CD4-positive, alpha-beta T cell (primary cell): ENCODE measurements at regions not wholly inside any gene's neighbourhood (a gene's known extent, or its start where the extent isn't known, plus 50 kb on each side); places are given as distances from the start of the nearest gene placed in this dataset.

Source experiments
- ATAC-seq: fragments of 200-7000 bp; cut with Tn5 transposase; one replicate; pipeline ENCODE4 v1.10.0; 2022; ENCODE audit warnings: mild to moderate bottlenecking; ENCODE audit not compliant: poor library complexity
- CTCF ChIA-PET: fragments of 350-600 bp; sonication (Branson Sonifier 250); formaldehyde crosslinking; loops from one replicate; lab custom pipeline; 2021; ENCODE audit warnings: antibody characterized with exemption, inconsistent platforms; lab: Charles Lee
- POLR2A ChIA-PET: fragments of 350-600 bp; sonication (Branson Sonifier 250); formaldehyde crosslinking; loops from one replicate; lab custom pipeline; 2021; ENCODE audit warnings: antibody characterized with exemption, inconsistent platforms; lab: Charles Lee
- DNase-seq, 14 experiments: peaks; one replicate each; pipeline ENCODE4 v3.0.0-alpha.2; 2013 to 2020; ENCODE audit warnings: mixed read lengths in 2 of 14
- H3K27ac ChIP-seq, 2 donors: one replicate each; pipeline versions ENCODE4 v1.5.1 to v1.7.0; 2013; ENCODE audit warnings: low read length in 2 of 2, low read depth in 1 of 2, mild to moderate bottlenecking in 1 of 2
- H3K27me3 ChIP-seq, 2 experiments: 1 replicate in 1 of 2; 2 replicates in 1 of 2; pipeline versions ENCODE4 v1.6.1 to v1.7.0; 2013; ENCODE audit warnings: low read length in 2 of 2, control low read depth in 1 of 2, mild to moderate bottlenecking in 1 of 2, moderate library complexity in 1 of 2; ENCODE audit not compliant: insufficient read depth in 2 of 2, control insufficient read depth in 1 of 2
- H3K36me3 ChIP-seq: one replicate; pipeline ENCODE4 v1.6.1; 2013; ENCODE audit warnings: low read length, control low read depth; ENCODE audit not compliant: insufficient read depth
- H3K4me1 ChIP-seq: one replicate; pipeline ENCODE4 v1.6.1; 2013; ENCODE audit warnings: low read length, control low read depth; ENCODE audit not compliant: insufficient read depth
- H3K4me3 ChIP-seq: one replicate; pipeline ENCODE4 v1.5.1; 2013; ENCODE audit warnings: mild to moderate bottlenecking, low read length, moderate library complexity
- H3K9me3 ChIP-seq, 2 experiments: 1 replicate in 1 of 2; 2 replicates in 1 of 2; pipeline versions ENCODE4 v1.6.1 to v1.7.0; 2013; ENCODE audit warnings: low read length in 2 of 2, mild to moderate bottlenecking in 2 of 2, control low read depth in 1 of 2, moderate library complexity in 1 of 2; ENCODE audit not compliant: control insufficient read depth in 1 of 2, insufficient read depth in 1 of 2
- H3K27ac Mint-ChIP-seq: one replicate; pipeline ENCODE4 v1.8.0; 2020; ENCODE audit warnings: mixed read lengths
- H3K27me3 Mint-ChIP-seq: one replicate; pipeline ENCODE4 v1.8.0; 2021; ENCODE audit warnings: mixed read lengths
- H3K36me3 Mint-ChIP-seq: one replicate; pipeline ENCODE4 v1.8.0; 2021; ENCODE audit warnings: low read depth, mixed read lengths
- H3K4me1 Mint-ChIP-seq: one replicate; pipeline ENCODE4 v1.8.0; 2021; ENCODE audit warnings: low read depth, mixed read lengths
- H3K4me3 Mint-ChIP-seq: one replicate; pipeline ENCODE4 v1.8.0; 2020; ENCODE audit warnings: mild to moderate bottlenecking, mixed read lengths
- H3K9me3 Mint-ChIP-seq: one replicate; pipeline ENCODE4 v1.8.0; 2020; ENCODE audit warnings: mixed read lengths
- intact Hi-C, 2 experiments: fragments of 100-400 bp; cut with DNase I in 1 of 2; cut with micrococcal nuclease in 1 of 2; formaldehyde crosslinking; loops; one replicate each; pipeline versions ENCODE4 v1.15.1 to v1.9.0; 2023 to 2025; cut with DNase I, micrococcal nuclease
- TF ChIP-seq, protein P1 (sequence below): fragments of 200-600 bp; IDR thresholded peaks from one replicate; pipeline ENCODE4 v1.8.0; 2022; ENCODE audit warnings: antibody characterized with exemption, mild to moderate bottlenecking

- intact Hi-C loops: no loop called here
- POLR2A ChIA-PET: no interaction called here
- TF ChIP-seq, protein P1, sequence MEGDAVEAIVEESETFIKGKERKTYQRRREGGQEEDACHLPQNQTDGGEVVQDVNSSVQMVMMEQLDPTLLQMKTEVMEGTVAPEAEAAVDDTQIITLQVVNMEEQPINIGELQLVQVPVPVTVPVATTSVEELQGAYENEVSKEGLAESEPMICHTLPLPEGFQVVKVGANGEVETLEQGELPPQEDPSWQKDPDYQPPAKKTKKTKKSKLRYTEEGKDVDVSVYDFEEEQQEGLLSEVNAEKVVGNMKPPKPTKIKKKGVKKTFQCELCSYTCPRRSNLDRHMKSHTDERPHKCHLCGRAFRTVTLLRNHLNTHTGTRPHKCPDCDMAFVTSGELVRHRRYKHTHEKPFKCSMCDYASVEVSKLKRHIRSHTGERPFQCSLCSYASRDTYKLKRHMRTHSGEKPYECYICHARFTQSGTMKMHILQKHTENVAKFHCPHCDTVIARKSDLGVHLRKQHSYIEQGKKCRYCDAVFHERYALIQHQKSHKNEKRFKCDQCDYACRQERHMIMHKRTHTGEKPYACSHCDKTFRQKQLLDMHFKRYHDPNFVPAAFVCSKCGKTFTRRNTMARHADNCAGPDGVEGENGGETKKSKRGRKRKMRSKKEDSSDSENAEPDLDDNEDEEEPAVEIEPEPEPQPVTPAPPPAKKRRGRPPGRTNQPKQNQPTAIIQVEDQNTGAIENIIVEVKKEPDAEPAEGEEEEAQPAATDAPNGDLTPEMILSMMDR: no peak
- Histone ChIP-seq H3K27me3 (no peaks in the 10 kb centered on the region), H3K4me1 (no peaks in the 10 kb centered on the region), H3K27ac (no peak overlapping the region), H3K4me3 (no peak overlapping the region), H3K9me3 (peaks cover 0 to 11% of the 10 kb centered on the region in 2 experiments), H3K36me3 (no peaks in the 10 kb centered on the region)
- Mint-ChIP-seq H3K9me3 (peaks cover 11% of the 10 kb centered on the region), H3K27me3 (no peaks in the 10 kb centered on the region), H3K36me3 (no peaks in the 10 kb centered on the region), H3K4me1 (no peaks in the 10 kb centered on the region), H3K27ac (no peak overlapping the region), H3K4me3 (no peak overlapping the region)
- no peak for ATAC-seq
- no peak for DNase-seq
- CTCF ChIA-PET: no interaction called here
These were observed 256.1 kb upstream of the ONECUT1 start for GRCh38 chr15:53046153-53046790.

GRCh38 chr15:53038655-53038941, 248.5 kb upstream of the ONECUT1 start:
- intact Hi-C loops: no loop called here
- Mint-ChIP-seq H3K9me3 (peaks cover 3% of the 10 kb centered on the region), H3K27me3 (peaks cover 7% of the 10 kb centered on the region), H3K27ac (no peak overlapping the region), H3K4me1 (no peaks in the 10 kb centered on the region), H3K4me3 (no peak overlapping the region), H3K36me3 (no peaks in the 10 kb centered on the region)
- ChIA-PET POLR2A (no interaction called here), CTCF (no interaction called here)
- no peaks in the 10 kb centered on the region for H3K36me3 ChIP-seq
- TF ChIP-seq, protein P1: no peak
- no peak overlapping the region for H3K27ac ChIP-seq
- H3K4me1 ChIP-seq: no peaks in the 10 kb centered on the region
- H3K4me3 ChIP-seq: no peak overlapping the region
- no peak for DNase-seq
- H3K27me3 ChIP-seq: no peaks in the 10 kb centered on the region
- no peak for ATAC-seq
- peaks cover 0 to 3% of the 10 kb centered on the region in 2 experiments for H3K9me3 ChIP-seq

DNA sequence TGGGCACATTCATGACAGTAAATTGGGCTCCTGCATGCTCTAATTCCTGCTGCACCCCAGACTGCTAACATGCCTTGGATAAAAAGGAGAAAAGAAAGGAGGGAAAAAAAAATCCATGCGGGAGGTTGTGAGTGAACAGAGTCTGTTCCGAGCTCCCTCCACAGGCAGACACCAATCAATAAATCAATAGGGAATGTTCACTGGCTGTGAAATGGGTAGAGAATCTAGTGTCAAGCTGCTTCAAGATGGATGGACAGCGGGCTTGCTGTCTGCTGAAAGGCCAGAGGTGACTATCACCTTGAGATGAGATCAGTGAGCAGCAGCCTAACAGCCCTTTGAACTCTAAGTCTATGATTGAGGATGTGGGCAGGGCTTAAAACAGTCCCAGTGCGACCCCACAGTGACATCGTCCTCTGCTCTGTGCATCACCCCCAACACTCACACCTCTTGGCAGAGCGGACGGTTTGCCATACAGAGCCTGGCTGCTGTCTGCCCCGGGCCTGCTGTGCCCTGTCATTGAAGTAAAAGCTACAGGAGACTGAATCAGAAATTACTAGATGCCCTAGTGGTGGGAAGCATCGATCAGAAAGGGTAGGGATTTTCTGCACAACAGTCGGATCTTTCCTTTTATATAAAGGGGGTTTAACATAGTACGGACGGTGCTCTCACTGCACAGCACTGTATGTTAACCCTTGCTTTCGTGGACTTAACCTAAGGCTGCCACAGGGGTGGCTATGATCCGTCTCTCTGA, 247.9 kb upstream of the ONECUT1 start:
- DNase-seq: no peak
- no peaks in the 10 kb centered on the region for H3K27me3 ChIP-seq
- peaks cover 0 to 3% of the 10 kb centered on the region in 2 experiments for H3K9me3 ChIP-seq
- no peak overlapping the region for H3K4me3 ChIP-seq
- ATAC-seq: no peak
- Mint-ChIP-seq H3K27me3 (peaks cover 7% of the 10 kb centered on the region), H3K9me3 (peaks cover 3% of the 10 kb centered on the region), H3K27ac (no peak overlapping the region), H3K4me1 (no peaks in the 10 kb centered on the region), H3K36me3 (no peaks in the 10 kb centered on the region), H3K4me3 (no peak overlapping the region)
- H3K36me3 ChIP-seq: no peaks in the 10 kb centered on the region
- H3K27ac ChIP-seq: no peak overlapping the region
- no peaks in the 10 kb centered on the region for H3K4me1 ChIP-seq
- TF ChIP-seq, protein P1: no peak
- intact Hi-C loops: no loop called here
- CTCF ChIA-PET: no interaction called here
- POLR2A ChIA-PET: no interaction called here
